ENCODE measurements at regions not wholly inside any gene's neighbourhood (a gene's known extent, or its start where the extent isn't known, plus 50 kb on each side); places are given as distances from the start of the nearest gene placed in this dataset.
"Not testable (repeated sequence)": the region's sequence is repeated elsewhere in the genome, so short reads cannot be mapped to it uniquely, and the experiment has no call there.

GRCh38 chr2:195471807-195472206, 185.2 kb upstream of the SLC39A10 start:
- no peak for ATAC-seq
- DNase-seq (ENCODE audit: low spot score) = no peak

DNA sequence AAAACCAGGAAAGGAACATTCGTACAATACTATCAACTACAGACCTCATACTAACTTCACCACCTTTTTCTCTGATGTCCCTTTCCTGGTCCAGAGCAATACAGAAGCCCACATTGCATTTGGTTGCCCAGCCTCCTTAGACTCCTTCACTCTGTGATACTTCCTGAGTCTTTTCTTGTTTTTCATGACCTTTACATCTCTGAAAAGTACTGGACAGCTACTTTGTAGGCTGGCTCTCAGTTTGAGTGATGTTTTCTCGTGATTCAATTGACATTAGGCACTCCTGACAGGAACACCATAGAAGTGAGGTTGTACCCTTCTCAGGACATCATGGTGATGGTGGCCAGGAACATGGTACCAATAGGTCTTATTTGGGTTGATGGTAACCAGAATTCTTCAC, 185.9 kb upstream of the SLC39A10 start:
- no peak for ATAC-seq

DNA sequence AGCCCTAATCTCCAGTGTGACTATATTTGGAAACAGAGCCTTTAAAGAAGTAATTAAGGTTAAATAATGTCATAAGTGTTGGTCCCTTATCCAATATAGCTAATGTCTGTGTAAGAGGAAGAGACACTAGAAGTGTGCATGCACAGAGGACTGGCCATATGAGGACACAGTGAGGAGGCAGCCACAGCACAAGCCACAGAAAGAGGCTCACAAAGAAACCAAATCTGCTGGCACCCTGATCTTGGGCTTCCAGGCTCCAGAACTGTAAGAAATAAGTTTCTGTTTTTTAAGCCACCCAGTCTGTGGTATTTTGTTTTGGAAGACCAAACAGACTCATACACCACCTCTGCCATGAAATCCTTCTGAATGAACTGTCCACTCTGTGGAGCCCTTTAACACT, 186.4 kb upstream of the SLC39A10 start:
- no peak for DNase-seq (ENCODE audit: low spot score)
- ATAC-seq = no peak

More for the DNA sequence above, 185.9 kb upstream of the SLC39A10 start:
- no peak for DNase-seq (ENCODE audit: low spot score)

DNA sequence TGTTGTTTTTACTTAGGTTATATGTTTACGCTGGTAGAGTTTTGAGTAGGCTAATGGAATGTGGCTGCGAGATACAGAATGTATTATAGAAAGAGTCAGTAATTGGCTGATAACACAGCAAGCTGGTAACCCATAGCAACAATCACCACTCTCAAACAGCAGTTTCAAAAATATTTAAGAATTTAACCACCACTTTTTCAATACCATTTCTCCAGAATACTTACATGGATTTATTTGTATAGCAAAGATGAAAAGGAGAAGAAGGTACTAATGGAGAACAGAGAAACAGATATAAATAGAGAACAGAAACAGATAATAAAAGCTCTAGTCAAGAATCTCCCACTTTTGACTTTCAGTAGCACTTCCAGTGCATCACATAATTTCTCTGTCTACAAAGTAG, 188.3 kb upstream of the SLC39A10 start:
- DNase-seq (ENCODE audit: low spot score) = no peak
- ATAC-seq = no peak

- DNase-seq (ENCODE audit: low spot score) = no peak
- no peak for ATAC-seq
Observed at GRCh38 chr2:195466427-195466826, 190.6 kb upstream of the SLC39A10 start.

DNA sequence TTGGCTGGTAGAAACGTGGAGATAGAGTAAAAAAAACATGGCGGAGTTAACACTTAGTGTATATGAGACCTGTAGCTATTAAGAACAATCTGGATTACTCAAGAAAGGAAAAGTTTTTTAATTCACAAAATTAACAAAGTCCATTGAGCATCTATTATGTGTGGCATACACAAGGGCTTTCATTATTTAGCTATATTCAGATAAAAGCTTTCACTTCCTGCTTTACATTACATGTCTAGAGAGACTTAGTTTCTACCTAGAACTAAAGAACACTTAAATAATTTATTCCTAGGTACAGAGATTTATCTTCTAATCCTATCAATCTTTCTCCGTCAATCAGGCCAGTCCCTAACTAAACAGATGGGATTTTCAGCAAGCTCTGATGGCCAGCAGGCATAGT, 196.0 kb upstream of the SLC39A10 start:
- ATAC-seq (no peak), DNase-seq (ENCODE audit: low spot score) (no peak)

DNA sequence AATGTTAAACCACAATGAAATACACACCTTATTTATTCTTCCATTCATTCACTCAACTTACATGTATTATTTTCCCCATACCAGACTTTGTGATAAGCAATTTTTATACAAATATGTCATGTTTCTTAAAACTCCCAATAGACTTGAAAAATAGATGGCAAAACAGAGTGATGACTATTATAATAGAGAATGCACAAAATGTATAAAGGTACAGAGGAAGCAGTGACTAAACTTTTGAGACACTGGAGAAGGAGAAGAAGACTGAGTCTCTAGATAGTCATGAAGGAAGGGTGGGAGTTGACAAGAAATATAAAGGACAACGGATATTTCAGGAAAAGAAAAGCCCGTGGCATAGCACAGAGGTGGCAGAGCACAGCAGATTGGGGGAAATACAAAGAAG, 198.1 kb upstream of the SLC39A10 start:
- DNase-seq (ENCODE audit: low spot score) (no peak), ATAC-seq (no peak)

- ATAC-seq = no peak
Observed at GRCh38 chr2:195457873-195458272, 199.2 kb upstream of the SLC39A10 start.

DNA sequence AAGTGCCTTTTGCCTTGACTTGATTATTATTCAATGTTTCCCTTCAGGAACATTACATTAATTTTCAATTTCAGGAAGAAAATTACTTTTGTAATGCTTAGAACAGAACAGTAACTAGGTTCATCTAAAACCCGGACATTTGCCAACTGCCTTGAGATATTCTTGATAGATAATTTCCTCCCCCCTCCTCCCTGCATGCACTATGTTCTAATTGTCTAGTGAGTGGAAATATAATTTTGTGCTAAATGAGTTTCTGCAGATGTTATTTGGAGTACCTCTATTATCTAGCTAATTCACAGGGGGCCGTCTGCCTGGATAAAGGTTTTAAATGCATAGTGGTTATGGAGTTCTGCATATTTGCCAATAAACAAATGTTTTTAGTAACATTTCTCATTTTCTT, 200.3 kb upstream of the SLC39A10 start:
- ATAC-seq = no peak
- no peak for DNase-seq (ENCODE audit: low spot score)

More at GRCh38 chr2:195457873-195458272, 199.2 kb upstream of the SLC39A10 start:
- no peak for DNase-seq (ENCODE audit: low spot score)

GRCh38 chr2:195451160-195451559, 205.9 kb upstream of the SLC39A10 start:
- DNase-seq (ENCODE audit: low spot score) = no peak
- ATAC-seq = no peak

- ATAC-seq (no peak), DNase-seq (ENCODE audit: low spot score) (no peak)
Observed at GRCh38 chr2:195450552-195451113, 206.4 kb upstream of the SLC39A10 start.

DNA sequence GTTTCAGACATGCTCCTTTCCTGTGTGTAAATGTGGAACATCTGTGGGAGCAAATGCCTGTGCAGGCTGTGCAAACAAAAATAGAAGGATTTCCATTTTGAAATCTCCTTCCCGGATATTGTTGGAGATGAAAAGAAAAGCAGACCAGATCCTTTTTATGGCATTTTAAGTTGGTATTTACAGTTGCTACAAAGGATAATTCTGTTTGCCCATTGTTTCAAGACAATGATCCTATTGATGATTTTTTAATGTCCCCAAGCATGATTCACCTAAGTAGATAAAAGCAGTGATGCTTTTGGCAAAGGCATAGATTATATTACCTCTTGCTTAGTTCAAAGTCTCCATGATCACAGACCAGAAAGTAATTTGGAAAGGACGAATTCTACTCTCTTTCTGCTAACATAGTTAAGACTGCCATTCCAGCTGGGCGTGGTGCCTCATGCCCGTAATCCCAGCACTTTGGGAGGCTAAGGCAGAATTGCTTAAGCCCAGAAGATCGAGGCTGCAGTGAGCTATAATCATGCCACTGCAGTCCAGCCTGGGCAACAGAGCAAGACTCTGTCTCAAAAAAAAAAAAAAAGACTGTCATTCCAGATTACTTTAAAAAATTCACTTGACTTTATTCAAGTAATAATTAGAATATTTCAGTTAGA, 209.6 kb upstream of the SLC39A10 start:
- no peak for DNase-seq (ENCODE audit: low spot score)

GRCh38 chr2:195445639-195446038, 211.4 kb upstream of the SLC39A10 start:
- ATAC-seq (no peak), DNase-seq (ENCODE audit: low spot score) (no peak)

More for the DNA sequence above, 209.6 kb upstream of the SLC39A10 start:
- no peak for ATAC-seq

GRCh38 chr2:195443926-195444325, 213.1 kb upstream of the SLC39A10 start:
- no peak for DNase-seq (ENCODE audit: low spot score)
- no peak for ATAC-seq

- ATAC-seq = no peak
- DNase-seq (ENCODE audit: low spot score) = no peak
Observed at GRCh38 chr2:195442458-195443175, 214.4 kb upstream of the SLC39A10 start.

- no peak for DNase-seq (ENCODE audit: low spot score)
Observed at GRCh38 chr2:195438692-195439091, 218.3 kb upstream of the SLC39A10 start.

DNA sequence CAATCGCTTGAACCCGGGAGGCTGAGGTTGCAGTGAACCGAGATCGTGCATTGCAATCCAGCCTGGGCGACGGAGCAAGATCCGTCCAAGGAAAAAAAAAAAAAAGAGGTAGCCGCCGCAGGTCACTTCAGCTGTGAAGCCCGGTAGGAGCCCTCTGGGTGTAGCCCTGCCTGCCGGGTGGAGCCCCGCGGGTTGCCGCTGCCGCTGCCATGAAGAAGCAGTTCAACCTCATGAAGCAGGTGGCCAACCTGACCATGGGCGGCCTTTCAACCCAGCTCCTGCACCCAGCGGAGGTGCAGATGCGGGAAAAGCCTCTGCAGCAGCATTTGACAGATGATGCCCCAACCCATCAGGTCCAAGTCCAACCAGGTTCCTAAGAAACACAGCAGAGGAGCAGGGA, 219.5 kb upstream of the SLC39A10 start:
- ATAC-seq (no peak), DNase-seq (ENCODE audit: low spot score) (no peak)

More at GRCh38 chr2:195438692-195439091, 218.3 kb upstream of the SLC39A10 start:
- no peak for ATAC-seq

- no peak for ATAC-seq
- no peak for DNase-seq (ENCODE audit: low spot score)
Observed at GRCh38 chr2:195434346-195434745, 222.7 kb upstream of the SLC39A10 start.

DNA sequence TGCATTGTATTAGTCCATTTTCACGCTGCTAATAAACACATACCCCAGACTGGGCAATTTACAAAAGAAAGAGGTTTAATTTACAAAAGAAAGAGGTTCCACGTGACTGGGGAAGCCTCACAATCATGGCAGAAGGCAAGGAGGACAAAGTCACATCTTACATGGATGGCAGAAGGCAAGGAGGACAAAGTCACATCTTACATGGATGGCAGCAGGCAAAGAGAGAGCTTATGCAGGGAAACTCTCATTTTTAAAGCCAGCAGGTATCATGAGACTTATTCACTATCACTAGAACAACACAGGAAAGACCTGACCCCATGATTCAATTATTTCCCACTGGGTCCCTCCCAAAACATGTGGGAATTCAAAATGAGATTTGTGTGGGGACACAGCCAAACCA, 223.3 kb upstream of the SLC39A10 start:
- DNase-seq (ENCODE audit: low spot score); ATAC-seq: not testable (repeated sequence)

DNA sequence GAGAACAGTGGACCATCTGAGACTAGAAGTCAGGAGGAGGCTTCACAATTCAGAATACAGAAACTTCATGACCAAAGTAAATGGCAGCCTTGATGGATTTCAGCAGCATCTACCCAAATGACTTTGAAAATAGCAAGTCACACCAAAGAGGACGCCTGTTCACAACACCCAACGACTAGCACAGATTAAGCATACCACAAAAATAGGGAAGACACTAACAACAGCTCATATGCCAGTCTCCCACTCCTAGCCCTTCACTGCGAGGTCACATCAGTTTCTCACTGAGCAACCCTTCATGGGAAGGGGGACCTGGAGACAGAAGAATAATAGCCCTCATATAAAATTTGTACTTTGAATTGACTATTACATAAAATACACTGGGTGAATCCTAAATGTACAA, 228.4 kb upstream of the SLC39A10 start:
- no peak for ATAC-seq
- no peak for DNase-seq (ENCODE audit: low spot score)

DNA sequence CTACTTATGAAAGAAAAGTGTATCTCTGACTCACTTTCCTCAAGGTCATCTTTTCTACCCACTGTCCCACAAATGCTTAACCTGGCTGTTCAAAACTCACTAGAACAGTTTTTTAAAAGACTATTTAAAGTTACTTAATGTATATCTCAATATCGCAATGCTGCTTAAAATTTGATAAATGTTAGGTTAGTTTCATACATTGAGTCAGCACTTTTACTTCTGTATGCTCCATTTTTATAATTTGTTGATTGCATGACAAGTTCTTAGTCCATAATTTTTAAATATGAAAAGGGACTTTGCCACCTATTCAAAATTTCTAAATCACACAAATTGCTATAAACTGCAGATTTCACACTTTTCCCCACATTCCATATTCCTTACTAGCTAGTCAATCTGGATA, 231.7 kb upstream of the SLC39A10 start:
- ATAC-seq (no peak), DNase-seq (ENCODE audit: low spot score) (no peak)

GRCh38 chr2:195419033-195419432, 238.0 kb upstream of the SLC39A10 start:
- DNase-seq (ENCODE audit: low spot score) (no peak), ATAC-seq (no peak)
